GM18909 (cell line): ENCODE measurements at regions not wholly inside any gene's neighbourhood (a gene's known extent, or its start where the extent isn't known, plus 50 kb on each side); places are given as distances from the start of the nearest gene placed in this dataset.
"Not testable (repeated sequence)": the region's sequence is repeated elsewhere in the genome, so short reads cannot be mapped to it uniquely, and the experiment has no call there.

Experiments
- ATAC-seq: cut with Tn5 transposase; IDR thresholded peaks from one replicate; pipeline ENCODE4 v1.9.1; 2021; ENCODE audit warnings: mild to moderate bottlenecking; ENCODE audit not compliant: unreplicated experiment, poor library complexity

GRCh38 chr20:48049641-48050040, 264.4 kb upstream of the SULF2 start:
- ATAC-seq = no peak

DNA sequence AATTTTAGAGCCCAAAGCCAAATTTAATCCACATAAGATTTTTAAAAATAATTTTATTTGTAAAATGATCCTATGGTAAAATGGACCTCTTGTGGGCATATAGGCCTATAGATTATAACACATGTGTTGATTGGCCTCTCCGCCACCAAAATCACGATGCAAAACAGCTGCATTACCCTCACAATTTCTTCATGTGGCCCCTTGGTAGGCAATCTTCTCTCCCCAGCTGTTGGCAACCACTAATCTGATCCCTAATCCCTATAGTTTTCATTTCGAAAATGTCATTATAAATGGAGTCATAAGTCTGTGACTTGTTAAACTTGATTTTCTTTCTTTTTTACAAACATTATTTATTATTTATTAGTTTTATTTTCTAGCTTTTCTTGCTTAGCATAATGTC, 263.9 kb upstream of the SULF2 start:
- no peak for ATAC-seq

- ATAC-seq = no peak
Measured at GRCh38 chr20:48047447-48047846, 262.2 kb upstream of the SULF2 start.

GRCh38 chr20:48042628-48043027, 257.3 kb upstream of the SULF2 start:
- ATAC-seq = no peak

GRCh38 chr20:48041078-48041780, 255.9 kb upstream of the SULF2 start:
- ATAC-seq = no peak

GRCh38 chr20:48040491-48040890, 255.2 kb upstream of the SULF2 start:
- ATAC-seq = no peak

- no peak for ATAC-seq
Measured at GRCh38 chr20:48040051-48040450, 254.8 kb upstream of the SULF2 start.

DNA sequence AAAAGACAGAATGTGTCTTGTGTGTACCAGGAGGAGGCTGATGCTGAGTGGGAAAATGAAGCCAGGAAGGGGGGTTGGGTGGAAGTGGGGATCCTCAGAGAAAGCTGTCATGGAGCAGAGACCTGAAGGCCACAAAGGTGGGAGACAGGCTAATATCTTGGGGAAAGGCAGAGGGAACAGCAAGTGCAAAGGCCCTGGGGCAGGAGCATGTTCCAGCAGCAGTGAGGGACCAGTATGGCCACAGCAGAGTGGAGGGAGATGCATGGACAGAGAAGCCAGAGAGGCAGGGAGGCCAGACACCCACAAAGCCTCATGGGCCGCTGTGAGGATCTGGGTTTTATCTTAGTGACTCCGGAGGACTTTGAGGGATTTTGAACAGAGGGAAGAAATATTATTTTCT, 254.2 kb upstream of the SULF2 start:
- ATAC-seq = no peak

DNA sequence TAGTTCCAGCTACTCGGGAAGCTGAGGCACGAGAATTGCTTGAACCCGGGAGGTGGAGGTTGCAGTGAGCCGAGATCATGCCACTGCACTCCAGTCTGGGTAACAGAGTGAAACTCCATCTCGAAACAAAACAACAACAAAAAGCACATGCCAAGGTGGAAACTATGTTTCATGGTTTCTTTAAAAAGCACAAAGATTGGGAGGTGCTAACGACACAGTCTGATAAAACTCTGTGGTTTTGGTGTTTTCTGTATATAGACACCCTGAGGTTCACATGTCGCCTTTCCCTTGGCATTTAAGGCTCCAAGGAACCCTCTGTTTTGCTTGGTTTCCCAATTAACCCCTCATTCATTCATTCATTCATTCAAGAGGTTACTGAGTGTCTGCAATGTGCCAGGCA, 253.4 kb upstream of the SULF2 start:
- no peak for ATAC-seq

GRCh38 chr20:48037798-48038197, 252.5 kb upstream of the SULF2 start:
- ATAC-seq = not testable (repeated sequence)

GRCh38 chr20:48035961-48036731, 250.9 kb upstream of the SULF2 start:
- ATAC-seq = no peak

DNA sequence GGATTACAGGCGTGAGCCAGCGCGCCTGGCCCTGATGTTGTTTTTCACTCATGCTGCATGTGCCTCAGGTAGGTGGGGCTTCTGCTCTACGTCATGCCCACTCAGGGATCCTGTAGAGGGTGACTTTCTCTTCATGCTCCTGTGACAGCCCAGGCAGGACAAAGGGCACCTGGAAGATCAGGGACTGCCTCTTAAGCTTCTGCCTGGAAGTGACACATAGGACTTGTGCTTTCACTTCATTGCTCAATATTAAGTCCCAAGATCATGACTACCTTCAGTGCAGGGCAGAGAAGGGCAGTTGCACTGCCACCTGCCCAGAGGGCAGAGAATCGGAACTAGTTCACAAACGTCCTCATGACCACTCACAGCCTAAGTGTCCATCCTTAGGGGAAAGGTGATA, 249.5 kb upstream of the SULF2 start:
- ATAC-seq = no peak

GRCh38 chr20:48033005-48033404, 247.7 kb upstream of the SULF2 start:
- ATAC-seq = not testable (repeated sequence)

- ATAC-seq = no peak
Measured at GRCh38 chr20:48031122-48031521, 245.8 kb upstream of the SULF2 start.

DNA sequence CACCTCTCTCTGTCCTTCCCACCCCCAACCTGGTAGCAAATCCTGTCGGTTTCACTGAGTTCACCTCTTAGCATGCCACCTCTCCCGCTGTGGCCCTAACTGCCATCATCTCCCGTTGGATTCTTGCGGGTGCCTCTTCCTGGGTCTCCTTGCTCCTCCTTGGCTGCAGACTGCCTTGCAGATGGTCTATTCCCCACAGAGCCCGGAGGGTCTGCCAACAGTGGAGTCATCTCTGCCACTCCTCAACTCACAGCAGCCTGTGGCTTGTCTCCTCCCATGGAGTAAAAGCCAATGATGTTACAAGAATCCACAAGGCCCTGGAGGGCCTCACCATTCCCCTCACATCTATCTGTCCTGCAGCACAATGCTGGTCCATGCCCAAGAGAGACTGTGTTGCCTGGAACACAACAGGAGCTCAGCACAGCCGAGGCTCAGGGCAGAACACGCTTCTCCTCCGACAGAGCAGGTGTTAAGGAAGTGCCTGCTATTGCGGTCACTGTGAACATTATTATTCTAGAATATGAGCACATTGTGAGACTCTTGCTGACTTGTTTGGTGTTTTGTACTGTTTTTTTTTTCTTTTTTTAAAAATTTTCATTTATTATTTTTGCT, 241.8 kb upstream of the SULF2 start:
- ATAC-seq = no peak

GRCh38 chr20:48025661-48026060, 240.4 kb upstream of the SULF2 start:
- ATAC-seq = no peak

- ATAC-seq = no peak
Measured at GRCh38 chr20:48025051-48025515, 239.8 kb upstream of the SULF2 start.

DNA sequence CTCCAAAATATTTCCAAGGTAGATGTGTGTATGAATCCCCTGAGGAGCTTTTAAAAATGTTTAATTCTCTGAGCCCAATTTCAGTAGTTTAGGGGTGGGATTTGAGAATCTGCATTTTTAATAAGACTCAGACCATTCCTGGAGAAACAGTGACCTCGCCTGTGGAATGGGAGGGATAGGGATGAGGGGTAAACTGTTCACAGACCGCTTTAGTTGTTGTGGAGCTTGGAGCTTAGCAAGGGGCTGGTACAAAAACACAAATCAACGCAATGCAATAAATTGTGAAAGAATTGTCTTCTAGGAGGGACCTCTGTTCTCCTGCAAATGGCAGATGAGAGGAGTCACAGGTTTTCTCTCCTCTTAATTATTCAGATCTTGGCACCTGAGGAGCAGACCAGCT, 239.3 kb upstream of the SULF2 start:
- no peak for ATAC-seq

- not testable (repeated sequence) for ATAC-seq
Measured at GRCh38 chr20:48020696-48021095, 235.4 kb upstream of the SULF2 start.

- no peak for ATAC-seq
Measured at GRCh38 chr20:48019940-48020339, 234.7 kb upstream of the SULF2 start.

DNA sequence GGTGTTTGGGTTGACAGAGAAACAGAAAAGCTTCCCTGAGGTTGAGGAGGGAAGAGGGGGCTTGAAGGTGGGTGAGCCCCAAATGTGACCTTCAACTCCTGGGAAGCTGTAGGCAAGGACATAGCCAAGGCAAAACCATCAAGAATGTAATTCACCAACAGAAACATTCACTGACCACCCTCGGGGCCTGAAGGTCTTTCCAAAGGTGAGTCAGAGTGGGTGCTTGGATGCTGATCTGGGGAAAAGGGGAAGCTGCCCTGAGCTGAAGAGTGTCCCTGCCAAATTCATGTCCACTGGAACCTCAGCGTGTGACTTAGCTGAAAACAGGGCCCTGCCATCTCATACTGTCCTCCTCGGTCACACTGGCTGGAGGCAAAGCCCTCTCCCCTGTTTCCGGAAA, 234.2 kb upstream of the SULF2 start:
- ATAC-seq = no peak
